H54 (cell line): ENCODE measurements at regions not wholly inside any gene's neighbourhood (a gene's known extent, or its start where the extent isn't known, plus 50 kb on each side); places are given as distances from the start of the nearest gene placed in this dataset.
"Not testable (repeated sequence)": the region's sequence is repeated elsewhere in the genome, so short reads cannot be mapped to it uniquely, and the experiment has no call there.

Experiments used
- DNase-seq: peaks from one replicate; pipeline ENCODE4 v3.0.0; 2011; ENCODE audit warnings: low spot score, mixed read lengths; ENCODE audit not compliant: insufficient read length
- FAIRE-seq: peaks from 3 replicates; lab custom pipeline; 2011; peaks lifted over from hg19 to GRCh38; lab: Jason Lieb, UNC
- POLR2A ChIP-seq: IDR thresholded peaks from 2 replicates; pipeline ENCODE4 v1.6.1; 2011; ENCODE audit warnings: low read depth, mild to moderate bottlenecking, low read length

DNA sequence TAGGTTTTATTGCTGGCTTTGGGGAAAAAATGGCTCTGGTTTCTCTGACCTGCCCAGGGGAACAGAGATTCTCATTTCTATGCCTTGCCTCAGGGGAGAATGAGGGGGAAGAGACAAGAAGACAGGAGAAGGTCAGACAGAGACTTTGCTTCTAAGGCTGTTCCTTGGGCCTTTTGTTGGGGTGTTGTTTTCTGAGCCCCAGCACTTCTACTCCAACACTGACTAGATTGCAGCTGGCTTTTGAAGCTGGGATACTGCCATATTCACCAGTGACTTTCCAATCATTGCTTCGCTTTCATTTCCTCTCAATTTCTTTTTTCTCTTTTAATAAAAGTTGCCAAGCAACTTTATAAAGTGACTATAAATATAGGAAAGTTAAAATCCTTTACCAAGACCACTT is 143.2 kb upstream of the ARHGEF26 start:
- no peak for TF ChIP-seq POLR2A
- no peak for FAIRE-seq

DNA sequence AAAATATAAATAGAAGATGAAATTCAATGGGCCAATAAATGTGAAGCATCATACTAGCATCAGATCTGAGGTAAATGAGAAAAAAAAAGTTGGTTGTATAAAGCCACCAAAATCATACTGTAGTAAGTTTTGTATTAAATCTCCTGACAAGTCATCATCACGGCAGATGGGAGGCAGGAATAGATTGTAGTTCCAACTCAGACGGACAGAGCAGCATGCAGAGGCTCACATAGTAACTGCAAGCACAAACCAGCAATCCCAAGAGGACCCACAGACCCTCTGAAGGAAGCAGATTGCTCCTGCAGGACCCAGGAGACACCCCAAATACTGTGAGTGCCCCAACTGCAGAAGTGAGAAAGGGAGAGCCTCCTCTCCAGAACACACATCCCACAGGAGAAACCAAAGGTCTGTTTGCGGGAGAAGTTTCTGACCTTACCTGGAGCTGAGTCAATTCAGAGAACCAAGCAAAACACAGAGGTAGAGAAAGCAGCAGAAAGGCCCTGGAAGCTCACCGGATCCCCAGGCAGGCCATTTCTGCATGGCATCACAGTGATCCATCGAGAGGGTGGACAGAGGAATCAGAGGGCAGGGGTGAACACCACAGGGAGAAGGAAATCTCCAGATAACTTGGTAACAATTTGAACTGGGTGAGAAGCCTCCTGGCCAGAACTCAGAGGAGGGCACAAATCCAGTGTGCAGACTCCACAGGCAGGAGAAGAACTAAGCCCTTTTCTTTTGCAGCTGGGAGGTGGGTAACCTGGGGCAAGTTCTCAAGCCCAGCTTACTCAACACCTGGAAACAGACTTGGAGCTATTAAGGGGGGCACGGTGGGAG is 141.6 kb upstream of the ARHGEF26 start:
- no peak for FAIRE-seq
- TF ChIP-seq POLR2A: no peak
- DNase-seq: no peak

More for the DNA sequence above, 143.2 kb upstream of the ARHGEF26 start:
- no peak for DNase-seq

DNA sequence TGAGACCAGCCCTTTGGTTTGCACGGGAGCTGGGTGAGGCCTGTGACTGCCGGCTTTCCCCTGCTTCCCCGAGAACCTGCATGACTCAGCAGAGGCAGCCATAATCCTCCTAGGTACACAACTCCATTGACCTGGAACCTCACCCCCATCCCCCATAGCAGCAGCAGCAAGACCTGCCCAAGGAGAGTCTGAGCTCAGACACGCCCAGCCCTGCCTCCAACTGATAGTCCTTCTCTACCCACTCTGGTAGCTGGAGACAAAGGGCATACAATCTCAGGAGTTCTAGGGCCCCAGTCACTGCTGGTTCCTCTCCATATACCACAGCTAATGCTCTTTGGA is 141.0 kb upstream of the ARHGEF26 start:
- no peak for DNase-seq
- no peak for FAIRE-seq
- no peak for TF ChIP-seq POLR2A

DNA sequence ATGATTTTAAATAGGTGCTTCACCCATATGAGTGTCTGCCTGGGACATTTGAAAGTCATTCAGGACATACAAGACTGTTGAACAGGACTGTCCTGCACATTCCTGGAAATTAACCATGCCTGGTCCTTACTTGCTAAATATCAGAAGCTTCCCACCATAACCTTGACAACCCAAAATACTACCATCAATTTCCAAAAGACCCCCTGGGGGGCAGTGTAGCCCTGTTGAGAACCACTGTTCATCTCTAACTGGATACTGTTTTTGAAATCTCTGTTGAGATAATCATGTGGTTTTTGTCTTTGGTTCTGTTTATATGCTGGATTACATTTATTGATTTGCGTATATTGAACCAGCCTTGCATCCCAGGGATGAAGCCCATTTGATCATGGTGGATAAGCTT is 123.8 kb upstream of the ARHGEF26 start:
- not testable (repeated sequence) for FAIRE-seq

DNA sequence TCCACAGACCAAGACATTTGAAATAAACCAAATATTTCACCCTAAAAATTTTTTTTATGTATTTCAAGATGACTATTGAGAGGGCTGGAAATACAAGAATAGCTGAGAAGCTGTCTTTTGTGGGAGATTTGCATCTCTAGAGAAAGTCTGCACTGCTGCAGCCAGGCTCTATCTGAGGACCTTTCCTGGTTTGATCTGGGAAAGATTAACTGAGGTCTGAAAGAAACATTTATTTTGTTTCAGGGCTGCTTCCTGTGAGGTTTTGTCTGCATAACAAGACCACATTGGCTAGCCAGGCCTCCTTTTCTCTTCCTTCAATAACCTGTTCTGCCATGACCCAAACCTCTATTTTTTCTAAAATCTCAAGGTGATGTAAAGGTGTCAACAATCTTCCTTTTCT is 117.5 kb upstream of the ARHGEF26 start:
- DNase-seq: no peak
- no peak for FAIRE-seq
- TF ChIP-seq POLR2A: no peak

More for the DNA sequence above, 123.8 kb upstream of the ARHGEF26 start:
- DNase-seq: not testable (repeated sequence)

DNA sequence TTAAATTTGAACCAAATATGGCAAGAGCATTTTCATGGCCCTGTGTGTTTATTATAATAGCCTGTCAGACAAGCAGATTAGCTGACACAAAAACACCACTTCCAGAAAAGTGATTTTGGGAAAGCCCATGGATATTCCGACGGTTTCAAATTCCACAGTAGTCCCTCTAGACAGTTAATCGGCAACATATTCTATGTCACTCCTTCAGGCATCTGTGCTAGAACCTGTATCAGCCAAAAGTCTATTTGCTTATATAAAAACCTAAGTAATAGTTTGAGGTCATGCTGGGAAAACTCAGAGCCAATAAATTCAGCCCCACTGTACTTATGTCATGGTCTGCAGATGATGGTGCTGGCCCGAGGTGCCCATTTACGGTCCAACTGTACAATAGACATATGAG is 110.2 kb upstream of the ARHGEF26 start:
- no peak for TF ChIP-seq POLR2A
- DNase-seq (no peak), FAIRE-seq (no peak)

DNA sequence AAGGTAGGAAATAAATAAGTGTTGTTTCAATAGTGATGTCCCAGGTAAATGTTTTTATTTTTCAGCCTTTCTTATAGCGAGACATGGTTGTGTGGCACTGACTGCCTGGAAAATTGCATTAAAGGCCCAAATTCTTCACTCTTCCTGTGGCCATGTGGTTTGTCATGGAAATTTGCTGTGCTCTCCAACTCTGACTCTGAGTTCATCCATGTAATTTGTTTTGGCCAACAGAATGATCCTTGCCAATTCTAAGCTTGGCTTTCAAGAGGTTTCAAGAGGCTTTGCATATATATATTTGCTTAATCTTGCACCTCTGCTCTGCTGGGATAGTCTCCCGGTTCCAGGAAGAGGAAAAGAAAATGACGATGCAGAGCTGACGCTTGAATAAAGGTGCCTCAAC is 107.5 kb upstream of the ARHGEF26 start:
- FAIRE-seq (no peak), DNase-seq (no peak)
- no peak for TF ChIP-seq POLR2A

DNA sequence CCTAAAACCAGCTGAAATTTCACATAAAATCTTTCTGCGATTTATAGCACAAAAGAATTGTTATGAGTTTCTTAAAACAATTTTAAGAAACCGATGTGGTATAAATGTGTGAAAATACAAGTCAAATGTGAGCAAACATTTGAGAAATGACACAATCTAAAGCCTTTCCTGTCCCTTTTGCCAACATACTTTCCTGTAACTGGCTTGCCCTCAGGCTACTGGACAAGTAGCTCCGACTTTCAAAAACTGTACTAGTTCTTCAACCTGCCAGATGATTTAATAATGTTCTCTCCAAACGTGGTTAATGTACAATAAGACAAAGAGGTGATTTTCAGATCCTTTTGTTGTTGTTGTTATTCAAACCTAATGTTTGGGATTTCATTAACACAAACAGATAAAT is 105.9 kb upstream of the ARHGEF26 start:
- FAIRE-seq (no peak), DNase-seq (no peak)
- TF ChIP-seq POLR2A: no peak

DNA sequence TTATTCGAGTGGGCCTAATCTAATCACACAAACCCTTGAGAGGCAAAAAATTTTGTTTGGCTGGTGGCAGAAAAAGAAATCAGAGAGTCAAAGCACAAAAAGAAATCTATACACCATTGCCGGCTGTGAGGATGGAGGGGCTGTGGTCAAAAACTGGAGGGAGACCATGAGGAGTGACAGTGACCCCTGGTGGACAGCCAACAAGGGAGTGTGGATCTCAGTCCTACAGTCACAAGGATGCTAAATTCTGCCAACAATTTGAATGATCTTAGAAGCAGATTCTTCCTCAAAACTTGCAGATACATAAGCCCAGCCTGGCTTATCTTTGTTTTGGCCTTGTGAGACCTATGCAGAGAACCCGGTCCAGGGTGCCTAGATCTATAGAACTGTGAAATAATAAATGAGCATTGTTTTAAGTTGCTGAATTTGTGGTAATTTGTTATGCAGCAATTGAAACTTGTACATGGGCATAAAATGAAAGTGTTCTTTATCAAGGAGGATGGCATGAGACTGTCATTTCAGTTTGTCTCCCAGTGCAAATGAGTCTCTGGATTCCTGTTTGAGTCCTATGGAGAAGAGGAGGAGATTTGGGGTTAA is 103.0 kb upstream of the ARHGEF26 start:
- FAIRE-seq (peak; percentile 33), DNase-seq (peak; percentile 5)
- no peak for TF ChIP-seq POLR2A

DNA sequence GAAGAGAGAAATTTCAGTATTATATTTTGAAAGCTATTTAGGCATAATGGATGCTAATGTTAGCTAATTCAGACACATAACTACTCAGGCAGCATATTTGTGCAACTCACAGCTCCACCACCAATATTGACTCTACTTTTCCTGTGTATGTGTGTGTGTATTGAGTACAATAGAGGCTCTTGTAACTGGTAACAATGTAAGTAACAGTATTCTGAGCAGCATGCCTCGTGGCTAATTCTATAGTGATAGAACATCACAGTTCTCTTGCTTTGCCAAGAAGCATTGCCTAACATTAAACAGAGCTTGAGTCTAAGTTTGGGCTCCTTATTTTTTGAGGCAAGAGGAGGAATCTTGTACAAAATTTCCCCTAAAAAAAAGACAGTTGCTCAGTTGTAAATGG is 98.6 kb upstream of the ARHGEF26 start:
- TF ChIP-seq POLR2A: no peak
- DNase-seq: no peak
- no peak for FAIRE-seq

DNA sequence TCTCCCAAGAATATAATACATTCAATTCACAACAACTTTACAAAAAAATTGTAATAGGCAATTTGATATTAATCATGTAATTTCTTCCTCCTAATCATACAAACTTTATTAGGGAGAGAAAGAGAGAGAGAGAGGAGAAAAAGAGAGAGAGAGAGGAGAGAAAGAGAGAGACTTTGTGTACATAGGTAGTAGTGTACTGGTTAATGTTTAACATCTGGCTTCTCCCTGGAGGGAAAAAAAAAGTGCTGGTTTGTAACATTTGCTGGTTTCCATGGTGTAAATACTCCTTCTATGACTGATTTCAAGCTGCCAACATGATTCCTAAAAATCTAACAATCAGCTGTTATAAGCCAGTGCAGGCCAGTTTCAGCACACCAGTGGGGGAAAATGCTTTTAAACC is 98.0 kb upstream of the ARHGEF26 start:
- DNase-seq (no peak), FAIRE-seq (no peak)
- no peak for TF ChIP-seq POLR2A

DNA sequence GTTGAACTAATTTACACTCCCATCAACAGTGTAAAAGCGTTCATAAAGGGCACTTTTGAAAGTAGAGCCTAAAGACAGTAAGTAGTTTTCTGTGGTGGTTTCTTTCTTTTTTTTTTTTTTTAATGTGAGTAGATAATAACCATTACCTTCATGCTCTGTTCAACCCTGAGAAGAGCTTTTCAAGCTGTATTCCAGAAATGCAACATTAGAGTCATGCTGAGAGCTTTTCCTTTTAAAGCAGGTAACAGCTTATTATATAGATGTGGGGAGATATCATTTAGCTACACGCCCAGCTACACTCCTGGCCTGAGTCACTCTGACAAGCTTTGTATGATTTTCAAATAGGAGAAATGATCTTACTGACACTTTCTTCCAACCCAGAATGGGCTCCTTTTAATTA is 96.2 kb upstream of the ARHGEF26 start:
- FAIRE-seq (no peak), DNase-seq (no peak)
- no peak for TF ChIP-seq POLR2A

DNA sequence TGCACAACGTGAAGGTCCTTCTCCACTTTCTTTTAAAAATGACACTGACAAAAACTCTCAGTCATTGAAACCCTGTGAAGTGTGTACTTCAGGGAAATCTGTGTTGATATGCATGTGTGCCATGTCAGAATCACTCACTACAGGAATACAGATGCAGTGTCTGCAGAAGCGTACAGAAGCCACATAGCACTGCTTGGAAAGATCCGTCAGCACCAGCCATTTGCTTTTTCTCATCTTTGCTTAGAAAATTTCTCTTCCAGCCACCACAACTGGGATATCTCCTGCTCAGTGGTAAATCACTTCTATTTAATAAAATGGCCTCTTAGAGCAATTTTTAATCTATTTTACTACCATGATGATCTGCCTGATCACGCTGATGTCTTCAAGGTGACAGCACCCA is 91.3 kb upstream of the ARHGEF26 start:
- no peak for DNase-seq
- no peak for FAIRE-seq
- no peak for TF ChIP-seq POLR2A

DNA sequence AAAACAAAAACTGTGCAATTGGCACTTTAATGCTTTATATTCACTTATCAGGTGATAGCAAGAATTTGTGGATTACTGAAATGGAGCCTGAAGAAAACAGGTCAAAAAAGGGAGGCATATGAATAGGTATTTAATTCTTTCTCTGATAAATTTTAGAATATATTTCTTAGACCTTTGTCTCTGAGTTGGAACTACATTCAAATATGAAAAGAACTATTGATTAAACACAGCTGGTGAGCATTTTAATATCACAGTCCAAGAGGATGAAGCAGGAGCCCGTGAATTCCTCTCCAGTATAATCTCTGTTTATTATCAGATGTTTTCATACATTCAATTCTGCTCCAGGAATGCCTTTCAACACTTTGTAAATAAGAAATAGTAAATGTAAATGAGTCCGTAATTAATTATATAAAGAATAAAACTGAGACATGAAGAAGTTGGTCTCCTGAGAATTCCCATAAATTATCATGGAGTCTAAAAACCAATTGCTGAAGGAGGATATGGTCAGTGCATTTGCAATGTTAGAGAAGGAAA is 86.3 kb upstream of the ARHGEF26 start:
- FAIRE-seq (no peak), DNase-seq (no peak)
- TF ChIP-seq POLR2A: no peak

DNA sequence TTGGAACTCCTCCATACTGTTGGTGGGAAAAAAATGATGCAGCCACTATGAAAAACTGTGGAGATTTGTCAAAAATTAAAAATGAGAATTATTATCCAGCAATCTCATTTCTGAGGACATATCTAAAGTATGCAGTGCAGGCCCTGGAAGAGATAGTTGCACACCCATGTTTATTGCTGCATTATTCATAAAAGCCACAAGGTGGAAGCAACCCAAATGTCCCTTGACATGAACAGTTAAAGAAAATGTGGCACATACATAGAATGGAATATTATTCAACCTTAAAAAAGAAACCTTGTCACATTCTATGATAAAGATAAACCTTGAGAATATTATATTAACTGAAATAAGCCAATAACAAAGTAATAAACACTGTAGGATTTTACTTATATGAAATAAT is 80.9 kb upstream of the ARHGEF26 start:
- no peak for TF ChIP-seq POLR2A
- FAIRE-seq (peak; percentile 23), DNase-seq (no peak)
